H1 (cell line): ENCODE measurements at regions not wholly inside any gene's neighbourhood (a gene's known extent, or its start where the extent isn't known, plus 50 kb on each side); places are given as distances from the start of the nearest gene placed in this dataset.

ENCODE experiments used
- CTCF ChIA-PET: fragments of 300-600 bp; sonication (Branson Sonifier 250); formaldehyde crosslinking; loops from one replicate; lab custom pipeline; 2021; ENCODE audit not compliant: partially characterized antibody; lab: Charles Lee
- POLR2A ChIA-PET: fragments of 300-600 bp; sonication (Branson Sonifier 250); formaldehyde crosslinking; loops from one replicate; lab custom pipeline; 2021; ENCODE audit warnings: inconsistent platforms; ENCODE audit not compliant: partially characterized antibody; lab: Charles Lee
- DNase-seq, 2 experiments: peaks; one replicate each; pipeline versions ENCODE4 v3.0.0 to v3.0.0-alpha.2; 2010 to 2022; ENCODE audit warnings: low spot score in 2 of 2, low read depth in 1 of 2, mixed read lengths in 1 of 2
- FAIRE-seq: peaks from 2 replicates; lab custom pipeline; 2011; peaks lifted over from hg19 to GRCh38; lab: Jason Lieb, UNC
- H2AFZ ChIP-seq: 2 replicates; pipeline ENCODE4 v1.8.1; 2012; ENCODE audit warnings: low read length, inconsistent platforms
- H2AK5ac ChIP-seq: 2 replicates; pipeline ENCODE4 v1.6.1; 2013; ENCODE audit warnings: low read depth, low read length
- H2BK120ac ChIP-seq: replicated peaks from 2 replicates; pipeline ENCODE3; 2013; ENCODE audit warnings: low read depth, low read length, inconsistent platforms
- H2BK12ac ChIP-seq: 2 replicates; pipeline ENCODE4 v1.6.1; 2013; ENCODE audit warnings: low read depth, low read length
- H2BK15ac ChIP-seq: 2 replicates; pipeline ENCODE4 v1.6.1; 2013; ENCODE audit warnings: low read length
- H2BK20ac ChIP-seq: 2 replicates; pipeline ENCODE4 v1.6.1; 2013; ENCODE audit warnings: low read length
- H2BK5ac ChIP-seq: 2 replicates; pipeline ENCODE4 v1.6.1; 2013; ENCODE audit warnings: low read depth, low read length
- H3K14ac ChIP-seq: 2 replicates; pipeline ENCODE4 v1.6.1; 2013; ENCODE audit warnings: inconsistent platforms; ENCODE audit not compliant: insufficient read length
- H3K18ac ChIP-seq: 2 replicates; pipeline ENCODE4 v1.6.1; 2013; ENCODE audit warnings: low read length; ENCODE audit errors: extremely low read depth
- H3K23ac ChIP-seq: 2 replicates; pipeline ENCODE4 v1.6.1; 2013; ENCODE audit warnings: inconsistent platforms; ENCODE audit not compliant: insufficient read length
- H3K23me2 ChIP-seq: 2 replicates; pipeline ENCODE4 v1.6.1; 2013; ENCODE audit warnings: low read depth, low read length
- H3K27ac ChIP-seq: 2 replicates; pipeline ENCODE4 v1.6.1; 2011; ENCODE audit warnings: low read depth, low read length, inconsistent platforms
- H3K27me3 ChIP-seq, 4 experiments: replicated peaks in 1 of 4; 1 replicate in 1 of 4; 2 replicates in 3 of 4; pipeline versions ENCODE4 v1.6.1 to v1.8.1; 2011 to 2013; ENCODE audit warnings: low read length in 3 of 4, mild to moderate bottlenecking in 3 of 4, inconsistent platforms in 2 of 4, mixed read lengths in 2 of 4, moderate library complexity in 1 of 4; ENCODE audit not compliant: control insufficient read depth in 3 of 4, insufficient read depth in 3 of 4; ENCODE audit errors: extremely low read depth in 1 of 4
- H3K36me3 ChIP-seq, 4 experiments: 2 replicates each; pipeline versions ENCODE4 v1.6.1 to v1.8.1; 2011 to 2013; ENCODE audit warnings: mild to moderate bottlenecking in 4 of 4, low read length in 3 of 4, moderate library complexity in 2 of 4, control low read depth in 1 of 4, inconsistent platforms in 1 of 4; ENCODE audit not compliant: insufficient read depth in 4 of 4, control insufficient read depth in 2 of 4
- H3K4ac ChIP-seq: replicated peaks from 2 replicates; pipeline ENCODE3; 2013; ENCODE audit warnings: low read length, low read depth, mixed read lengths, inconsistent platforms; ENCODE audit not compliant: insufficient read length
- H3K4me1 ChIP-seq, 4 experiments: replicated peaks in 1 of 4; 1 replicate in 1 of 4; 2 replicates in 3 of 4; pipeline versions ENCODE4 v1.6.1 to v1.8.1; 2011 to 2013; ENCODE audit warnings: low read length in 3 of 4, inconsistent platforms in 2 of 4, mixed read lengths in 1 of 4; ENCODE audit not compliant: insufficient read depth in 4 of 4, control insufficient read depth in 3 of 4
- H3K4me2 ChIP-seq, 2 experiments: 2 replicates each; pipeline versions ENCODE4 v1.6.1 to v1.8.1; 2011 to 2013; ENCODE audit warnings: low read depth in 2 of 2, low read length in 2 of 2, control low read depth in 1 of 2, inconsistent platforms in 1 of 2, mild to moderate bottlenecking in 1 of 2; ENCODE audit not compliant: insufficient read depth in 1 of 2
- H3K4me3 ChIP-seq, 4 experiments: fragments of 200-600, 300-600 bp in 1 of 4; sonication (generic), shearing (Covaris generic), sonication (Bioruptor Twin) in 1 of 4; 2 replicates each; pipeline versions ENCODE4 v1.5.1 to v1.8.1; 2011 to 2016; ENCODE audit warnings: low read length in 4 of 4, low read depth in 3 of 4, control low read depth in 2 of 4, inconsistent platforms in 2 of 4, mild to moderate bottlenecking in 2 of 4, mixed read lengths in 1 of 4, moderate library complexity in 1 of 4; ENCODE audit not compliant: insufficient read depth in 2 of 4; ENCODE audit errors: extremely low read depth in 1 of 4
- H3K56ac ChIP-seq: replicated peaks from 2 replicates; pipeline ENCODE3; 2013; ENCODE audit warnings: low read depth, mild to moderate bottlenecking, mixed read lengths, low read length, inconsistent platforms; ENCODE audit not compliant: insufficient read length
- H3K79me1 ChIP-seq: 2 replicates; pipeline ENCODE4 v1.6.1; 2013; ENCODE audit warnings: low read depth, low read length, control low read depth
- H3K79me2 ChIP-seq, 2 experiments: 2 replicates each; pipeline versions ENCODE4 v1.6.1 to v1.8.1; 2012 to 2013; ENCODE audit warnings: low read length in 2 of 2, mild to moderate bottlenecking in 2 of 2, inconsistent platforms in 1 of 2; ENCODE audit not compliant: insufficient read depth in 2 of 2, control insufficient read depth in 1 of 2
- H3K9ac ChIP-seq, 4 experiments: replicated peaks in 1 of 4; 1 replicate in 1 of 4; 2 replicates in 3 of 4; pipeline versions ENCODE4 v1.6.1 to v1.8.1; 2011 to 2013; ENCODE audit warnings: low read depth in 3 of 4, low read length in 3 of 4, control low read depth in 2 of 4, mild to moderate bottlenecking in 2 of 4, moderate library complexity in 2 of 4, inconsistent platforms in 1 of 4; ENCODE audit errors: extremely low read depth in 1 of 4
- H3K9me3 ChIP-seq, 2 experiments: 2 replicates each; pipeline versions ENCODE4 v1.6.1 to v1.8.1; 2012 to 2013; ENCODE audit warnings: mild to moderate bottlenecking in 2 of 2, moderate library complexity in 2 of 2, control low read depth in 1 of 2, inconsistent platforms in 1 of 2, low read depth in 1 of 2, low read length in 1 of 2, mixed read lengths in 1 of 2; ENCODE audit not compliant: insufficient read depth in 2 of 2
- H4K20me1 ChIP-seq, 2 experiments: replicated peaks in 1 of 2; 2 replicates each; pipeline versions ENCODE3 to v1.8.1; 2011 to 2013; ENCODE audit warnings: inconsistent platforms in 2 of 2, low read length in 2 of 2, mild to moderate bottlenecking in 1 of 2; ENCODE audit not compliant: insufficient read depth in 2 of 2, control insufficient read depth in 1 of 2
- H4K5ac ChIP-seq: 2 replicates; pipeline ENCODE4 v1.6.1; 2013; ENCODE audit warnings: low read length, low read depth, mixed read lengths, inconsistent platforms; ENCODE audit not compliant: insufficient read length
- H4K8ac ChIP-seq: 2 replicates; pipeline ENCODE4 v1.8.0; 2013; ENCODE audit warnings: mild to moderate bottlenecking, moderate library complexity, low read length, inconsistent platforms; ENCODE audit not compliant: insufficient read depth; ENCODE audit errors: extremely low read depth
- H4K91ac ChIP-seq: replicated peaks from 2 replicates; pipeline ENCODE3; 2013; ENCODE audit warnings: low read length, mixed read lengths, inconsistent platforms; ENCODE audit not compliant: insufficient read length
- CTBP2 ChIP-seq: IDR thresholded peaks from 2 replicates; pipeline ENCODE4 v1.7.0; 2011; ENCODE audit warnings: borderline replicate concordance, mild to moderate bottlenecking, moderate library complexity, mixed read lengths, low read length; ENCODE audit not compliant: insufficient read depth, insufficient read length
- CTCF ChIP-seq, 3 experiments: IDR thresholded peaks; 1 replicate in 2 of 3; 2 replicates in 1 of 3; pipeline versions ENCODE4 v1.5.1 to v1.6.1; 2011; ENCODE audit warnings: low read length in 3 of 3, mild to moderate bottlenecking in 3 of 3, inconsistent platforms in 2 of 3, low read depth in 1 of 3, moderate library complexity in 1 of 3; ENCODE audit not compliant: insufficient read depth in 1 of 3; ENCODE audit errors: control extremely low read depth in 1 of 3
- EP300 ChIP-seq, 2 experiments: IDR thresholded peaks; 1 replicate in 1 of 2; 2 replicates in 1 of 2; pipeline ENCODE4 v1.6.1; 2011 to 2012; ENCODE audit warnings: low read depth in 2 of 2, low read length in 2 of 2, mild to moderate bottlenecking in 2 of 2, borderline replicate concordance in 1 of 2, inconsistent platforms in 1 of 2, moderate library complexity in 1 of 2
- GABPA ChIP-seq: IDR thresholded peaks from 2 replicates; pipeline ENCODE4 v1.6.1; 2011; ENCODE audit warnings: mild to moderate bottlenecking, low read length, moderate library complexity, borderline replicate concordance; ENCODE audit not compliant: insufficient read depth
- MAX ChIP-seq: IDR thresholded peaks from 2 replicates; pipeline ENCODE4 v1.6.1; 2012; ENCODE audit warnings: inconsistent platforms
- POLR2AphosphoS5 ChIP-seq: IDR thresholded peaks from 2 replicates; pipeline ENCODE4 v1.6.1; 2011; ENCODE audit warnings: low read depth, low read length
- SAP30 ChIP-seq: fragments of 300-600 bp; sonication (generic); IDR thresholded peaks from 2 replicates; pipeline ENCODE4 v1.7.1; 2012; ENCODE audit warnings: low read length, moderate library complexity, mild to moderate bottlenecking, inconsistent platforms; ENCODE audit not compliant: insufficient read depth, insufficient replicate concordance
- SIX5 ChIP-seq: IDR thresholded peaks from 2 replicates; pipeline ENCODE4 v1.6.1; 2011; ENCODE audit warnings: mild to moderate bottlenecking, low read depth, low read length
- SP1 ChIP-seq: IDR thresholded peaks from 2 replicates; pipeline ENCODE4 v1.6.1; 2011; ENCODE audit warnings: low read depth, low read length
- TBP ChIP-seq: IDR thresholded peaks from 2 replicates; pipeline ENCODE4 v1.6.1; 2011; ENCODE audit warnings: low read depth, low read length, improper control_type of control experiment
- TEAD4 ChIP-seq: IDR thresholded peaks from 2 replicates; pipeline ENCODE4 v1.6.1; 2012; ENCODE audit warnings: low read depth, low read length, inconsistent platforms, mixed read lengths
- WGBS, 2 experiments: shearing (Covaris generic) in 1 of 2; methylation state at CpG; one replicate each; pipeline versions ENCODE4 v1.1.6 to v1.1.7; 2013 to 2015; ENCODE audit warnings: low lambda C conversion rate in 2 of 2, mixed read lengths in 2 of 2, inconsistent platforms in 1 of 2, low coverage in 1 of 2, missing lambda C conversion rate in 1 of 2; ENCODE audit not compliant: insufficient replicate concordance in 2 of 2, insufficient coverage in 1 of 2, insufficient read length in 1 of 2; ENCODE audit errors: extremely low coverage in 1 of 2, missing lambda C conversion rate in 1 of 2; 5-methylcytosine and 5-hydroxymethylcytosine counted together

GRCh38 chr3:153633407-153633806, 471.4 kb downstream of the RAP2B start:
- H2BK20ac ChIP-seq, result no peak overlapping the region
- H3K4me1 ChIP-seq, result no peaks in the 10 kb centered on the region; a peak in 1 of 7 replicates
- H4K91ac ChIP-seq, result no peak overlapping the region
- H3K79me1 ChIP-seq, result no peaks in the 10 kb centered on the region
- no peak overlapping the region for H2BK12ac ChIP-seq
- H4K20me1 ChIP-seq, result no peaks in the 10 kb centered on the region
- H3K4ac ChIP-seq, result no peak overlapping the region
- H3K56ac ChIP-seq, result no peak overlapping the region
- H3K4me3 ChIP-seq, result no peak overlapping the region
- no peak overlapping the region for H3K18ac ChIP-seq
- H3K27me3 ChIP-seq, result no peaks in the 10 kb centered on the region
- ChIA-PET CTCF (interaction anchor here (1.0 kb wide), 1 partner anchor 342 kb away, joined by 3 read pairs; no protein-coding TSS in a partner anchor), POLR2A (no interaction called here)
- no peak overlapping the region for H4K5ac ChIP-seq
- H2BK120ac ChIP-seq, result no peak overlapping the region
- no peaks in the 10 kb centered on the region for H3K23me2 ChIP-seq
- H2AK5ac ChIP-seq, result no peak overlapping the region
- H3K36me3 ChIP-seq, result no peaks in the 10 kb centered on the region
- no peak overlapping the region for H4K8ac ChIP-seq
- H2AFZ ChIP-seq, result no peak overlapping the region
- FAIRE-seq, result no peak
- WGBS, 2 experiments, result 100% methylated on average over 1 of the region's 1 CpG; no CpG with 5 or more reads in 1 of the 2 experiments
- H3K14ac ChIP-seq, result no peak overlapping the region
- H3K27ac ChIP-seq, result no peak overlapping the region
- H3K4me2 ChIP-seq, result no peak overlapping the region
- no peak overlapping the region for H3K23ac ChIP-seq
- no peaks in the 10 kb centered on the region for H3K9me3 ChIP-seq
- no peak for DNase-seq
- no peak overlapping the region for H3K9ac ChIP-seq
- no peak overlapping the region for H2BK15ac ChIP-seq
- no peak overlapping the region for H2BK5ac ChIP-seq
- no peaks in the 10 kb centered on the region for H3K79me2 ChIP-seq
- no peak for TF ChIP-seq SAP30
- no peak for TF ChIP-seq CTCF (IDR thresholded peaks at IDR 0.05; ENCODE audit: control extremely low read depth in 1 of 3, insufficient read depth in 1 of 3, low read depth in 1 of 3, low read length in 3 of 3)
- no peak for TF ChIP-seq GABPA
- no peak for TF ChIP-seq CTBP2
- no peak for TF ChIP-seq POLR2AphosphoS5
- no peak for TF ChIP-seq TBP
- TF ChIP-seq SIX5, result no peak
- TF ChIP-seq MAX, result no peak
- no peak for TF ChIP-seq TEAD4
- TF ChIP-seq SP1, result no peak
- no peak for TF ChIP-seq EP300 (IDR thresholded peaks at IDR 0.05; ENCODE audit: borderline replicate concordance in 1 of 2, low read depth in 2 of 2, low read length in 2 of 2)
